Skeletal muscle satellite cell (primary cell): ENCODE measurements at regions not wholly inside any gene's neighbourhood (a gene's known extent, or its start where the extent isn't known, plus 50 kb on each side); places are given as distances from the start of the nearest gene placed in this dataset.

ENCODE experiments used
- H3K27me3 ChIP-seq: 2 replicates; pipeline ENCODE4 v1.7.0; 2013; ENCODE audit warnings: low read length; ENCODE audit not compliant: control insufficient read depth, insufficient read depth
- H3K36me3 ChIP-seq: 2 replicates; pipeline ENCODE4 v1.7.0; 2013; ENCODE audit warnings: mild to moderate bottlenecking, control low read depth, low read length; ENCODE audit not compliant: insufficient read depth
- H3K4me1 ChIP-seq: 2 replicates; pipeline ENCODE4 v1.7.0; 2013; ENCODE audit warnings: low read length; ENCODE audit not compliant: control insufficient read depth, insufficient read depth
- H3K4me2 ChIP-seq: 2 replicates; pipeline ENCODE4 v1.7.0; 2013; ENCODE audit warnings: mild to moderate bottlenecking, low read length
- H3K4me3 ChIP-seq: 2 replicates; pipeline ENCODE4 v1.7.0; 2013; ENCODE audit warnings: low read length
- H3K9ac ChIP-seq: 2 replicates; pipeline ENCODE4 v1.7.0; 2013; ENCODE audit warnings: mild to moderate bottlenecking, low read depth, low read length, moderate library complexity
- H3K9me3 ChIP-seq: replicated peaks from 2 replicates; pipeline ENCODE4 v1.7.0; 2013; ENCODE audit warnings: mild to moderate bottlenecking, control low read depth, low read length

- Histone ChIP-seq H3K9ac (no peak overlapping the region), H3K9me3 (no peaks in the 10 kb centered on the region), H3K27me3 (no peaks in the 10 kb centered on the region), H3K4me3 (no peak overlapping the region), H3K4me1 (no peaks in the 10 kb centered on the region), H3K36me3 (no peaks in the 10 kb centered on the region), H3K4me2 (no peak overlapping the region)
These were observed 443.4 kb upstream of the PRMT6 start for GRCh38 chr1:106613068-106613467.

GRCh38 chr1:106613861-106614260, 442.6 kb upstream of the PRMT6 start:
- Histone ChIP-seq H3K36me3 (no peaks in the 10 kb centered on the region), H3K4me1 (no peaks in the 10 kb centered on the region), H3K9me3 (no peaks in the 10 kb centered on the region), H3K9ac (no peak overlapping the region), H3K4me3 (no peak overlapping the region), H3K4me2 (no peak overlapping the region), H3K27me3 (no peaks in the 10 kb centered on the region)

- Histone ChIP-seq H3K27me3 (no peaks in the 10 kb centered on the region), H3K36me3 (no peaks in the 10 kb centered on the region), H3K4me3 (no peak overlapping the region), H3K9me3 (no peaks in the 10 kb centered on the region), H3K9ac (no peak overlapping the region), H3K4me2 (no peak overlapping the region), H3K4me1 (no peaks in the 10 kb centered on the region)
These were observed 441.0 kb upstream of the PRMT6 start for GRCh38 chr1:106615473-106615872.

- H3K36me3 ChIP-seq = no peaks in the 10 kb centered on the region
- H3K4me3 ChIP-seq = no peak overlapping the region
- H3K9me3 ChIP-seq = no peaks in the 10 kb centered on the region
These were observed 437.2 kb upstream of the PRMT6 start for GRCh38 chr1:106619080-106619826.

GRCh38 chr1:106619827-106620134, 436.7 kb upstream of the PRMT6 start:
- Histone ChIP-seq H3K9ac (no peak overlapping the region), H3K27me3 (no peaks in the 10 kb centered on the region), H3K4me3 (no peak overlapping the region), H3K4me1 (peaks cover 5% of the 10 kb centered on the region), H3K9me3 (no peaks in the 10 kb centered on the region), H3K36me3 (no peaks in the 10 kb centered on the region), H3K4me2 (no peak overlapping the region)

More at GRCh38 chr1:106619080-106619826, 437.2 kb upstream of the PRMT6 start:
- Histone ChIP-seq H3K4me1 (peaks cover 5% of the 10 kb centered on the region), H3K9ac (no peak overlapping the region), H3K4me2 (no peak overlapping the region), H3K27me3 (no peaks in the 10 kb centered on the region)

GRCh38 chr1:106620521-106620954, 435.9 kb upstream of the PRMT6 start:
- Histone ChIP-seq H3K9ac (no peak overlapping the region), H3K4me1 (peaks cover 5% of the 10 kb centered on the region)

GRCh38 chr1:106621853-106622252, 434.6 kb upstream of the PRMT6 start:
- no peaks in the 10 kb centered on the region for H3K9me3 ChIP-seq
- no peaks in the 10 kb centered on the region for H3K27me3 ChIP-seq
- H3K9ac ChIP-seq = no peak overlapping the region
- H3K4me2 ChIP-seq = no peak overlapping the region
- H3K4me3 ChIP-seq = no peak overlapping the region
- no peaks in the 10 kb centered on the region for H3K36me3 ChIP-seq
- peaks cover 5% of the 10 kb centered on the region for H3K4me1 ChIP-seq

More at GRCh38 chr1:106620521-106620954, 435.9 kb upstream of the PRMT6 start:
- Histone ChIP-seq H3K27me3 (no peaks in the 10 kb centered on the region), H3K36me3 (no peaks in the 10 kb centered on the region), H3K9me3 (no peaks in the 10 kb centered on the region), H3K4me2 (no peak overlapping the region), H3K4me3 (no peak overlapping the region)

- H3K9ac ChIP-seq = no peak overlapping the region
- H3K4me2 ChIP-seq = no peak overlapping the region
- no peaks in the 10 kb centered on the region for H3K36me3 ChIP-seq
- H3K4me3 ChIP-seq = no peak overlapping the region
- no peaks in the 10 kb centered on the region for H3K9me3 ChIP-seq
- no peaks in the 10 kb centered on the region for H3K4me1 ChIP-seq
- no peaks in the 10 kb centered on the region for H3K27me3 ChIP-seq
These were observed 418.9 kb upstream of the PRMT6 start for GRCh38 chr1:106637566-106637965.

GRCh38 chr1:106646261-106646784, 410.2 kb upstream of the PRMT6 start:
- H3K4me2 ChIP-seq = no peak overlapping the region
- no peaks in the 10 kb centered on the region for H3K27me3 ChIP-seq
- H3K9me3 ChIP-seq = no peaks in the 10 kb centered on the region
- H3K36me3 ChIP-seq = no peaks in the 10 kb centered on the region
- H3K4me3 ChIP-seq = no peak overlapping the region
- no peaks in the 10 kb centered on the region for H3K4me1 ChIP-seq
- no peak overlapping the region for H3K9ac ChIP-seq

GRCh38 chr1:106646816-106647215, 409.7 kb upstream of the PRMT6 start:
- no peaks in the 10 kb centered on the region for H3K27me3 ChIP-seq
- no peak overlapping the region for H3K4me3 ChIP-seq
- H3K9ac ChIP-seq = no peak overlapping the region
- no peaks in the 10 kb centered on the region for H3K4me1 ChIP-seq
- H3K9me3 ChIP-seq = no peaks in the 10 kb centered on the region
- H3K4me2 ChIP-seq = no peak overlapping the region
- H3K36me3 ChIP-seq = no peaks in the 10 kb centered on the region

GRCh38 chr1:106651028-106651762, 405.3 kb upstream of the PRMT6 start:
- no peak overlapping the region for H3K9ac ChIP-seq
- H3K27me3 ChIP-seq = no peaks in the 10 kb centered on the region
- no peak overlapping the region for H3K4me3 ChIP-seq
- H3K36me3 ChIP-seq = no peaks in the 10 kb centered on the region
- no peaks in the 10 kb centered on the region for H3K9me3 ChIP-seq
- H3K4me2 ChIP-seq = no peak overlapping the region
- H3K4me1 ChIP-seq = no peaks in the 10 kb centered on the region
